ENCODE measurements at regions not wholly inside any gene's neighbourhood (a gene's known extent, or its start where the extent isn't known, plus 50 kb on each side); places are given as distances from the start of the nearest gene placed in this dataset.

DNA sequence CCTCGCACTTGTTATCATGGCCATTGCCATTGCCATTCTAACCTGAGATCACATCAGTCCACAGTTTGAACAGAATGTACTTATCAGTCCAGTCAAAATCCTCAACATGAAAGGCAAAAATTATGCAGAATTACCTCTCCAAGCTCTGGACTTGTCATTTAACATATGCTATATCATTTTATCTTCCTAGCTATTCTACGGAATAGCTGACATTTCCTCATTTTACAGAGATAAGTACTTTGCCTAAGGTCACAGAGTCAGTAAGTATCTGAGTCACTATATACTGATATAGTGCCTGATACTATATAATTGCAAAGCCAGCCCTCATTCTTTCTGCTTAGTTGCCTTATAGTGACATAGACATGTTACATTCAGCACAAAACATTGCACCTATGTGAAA is 456.9 kb upstream of the GHITM start:
- H3K9me3 ChIP-seq, result no peaks in the 10 kb centered on the region
- H3K4me1 ChIP-seq, result peaks cover 12% of the 10 kb centered on the region
- no peaks in the 10 kb centered on the region for H3K27me3 ChIP-seq
- H3K36me3 ChIP-seq, result no peaks in the 10 kb centered on the region
- no peak for DNase-seq
- TF ChIP-seq CTCF (IDR thresholded peaks at IDR 0.05; ENCODE audit: low read depth, low read length), result no peak
- H3K4me3 ChIP-seq (ENCODE audit: low read depth, low read length), result no peak overlapping the region

GRCh38 chr10:83685458-83685857 is 453.9 kb upstream of the GHITM start:
- no peak for DNase-seq
- H3K27me3 ChIP-seq, result no peaks in the 10 kb centered on the region
- no peak for TF ChIP-seq CTCF (IDR thresholded peaks at IDR 0.05; ENCODE audit: low read depth, low read length)
- H3K9me3 ChIP-seq, result no peaks in the 10 kb centered on the region
- H3K4me1 ChIP-seq, result peaks cover 4% of the 10 kb centered on the region
- no peak overlapping the region for H3K4me3 ChIP-seq (ENCODE audit: low read depth, low read length)
- no peaks in the 10 kb centered on the region for H3K36me3 ChIP-seq

GRCh38 chr10:83691791-83692596 is 447.3 kb upstream of the GHITM start:
- no peak for DNase-seq
- Histone ChIP-seq H3K4me3 (ENCODE audit: low read depth, low read length) (no peak overlapping the region), H3K9me3 (no peaks in the 10 kb centered on the region), H3K27me3 (no peaks in the 10 kb centered on the region), H3K4me1 (no peaks in the 10 kb centered on the region), H3K36me3 (no peaks in the 10 kb centered on the region)
- TF ChIP-seq CTCF (IDR thresholded peaks at IDR 0.05; ENCODE audit: low read depth, low read length), result no peak

DNA sequence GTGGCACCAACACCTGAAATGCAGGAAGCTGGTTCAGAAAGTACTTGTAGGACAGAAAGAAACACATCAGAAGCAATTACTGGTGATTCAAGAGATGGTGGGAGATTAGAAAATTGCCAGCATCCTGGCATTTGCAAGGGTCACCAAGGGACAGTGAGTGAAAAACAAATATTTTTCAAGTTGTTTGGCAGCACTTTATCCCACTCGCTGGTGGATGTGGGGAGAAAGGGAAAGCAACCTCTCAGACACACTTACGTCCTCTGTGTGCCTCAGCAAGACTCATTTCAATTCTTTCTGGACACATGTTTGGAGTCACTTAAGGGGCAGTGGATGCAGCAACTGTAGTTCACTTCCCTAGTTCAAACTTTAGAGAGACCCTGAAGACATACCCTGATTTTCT is 440.4 kb upstream of the GHITM start:
- Histone ChIP-seq H3K36me3 (no peaks in the 10 kb centered on the region), H3K4me1 (no peaks in the 10 kb centered on the region), H3K27me3 (no peaks in the 10 kb centered on the region), H3K4me3 (ENCODE audit: low read depth, low read length) (no peak overlapping the region), H3K9me3 (no peaks in the 10 kb centered on the region)
- DNase-seq, result no peak
- no peak for TF ChIP-seq CTCF (IDR thresholded peaks at IDR 0.05; ENCODE audit: low read depth, low read length)

GRCh38 chr10:83701799-83702198 is 437.5 kb upstream of the GHITM start:
- no peaks in the 10 kb centered on the region for H3K36me3 ChIP-seq
- no peaks in the 10 kb centered on the region for H3K9me3 ChIP-seq
- DNase-seq, result no peak
- no peaks in the 10 kb centered on the region for H3K27me3 ChIP-seq
- no peaks in the 10 kb centered on the region for H3K4me1 ChIP-seq
- TF ChIP-seq CTCF (IDR thresholded peaks at IDR 0.05; ENCODE audit: low read depth, low read length), result no peak
- no peak overlapping the region for H3K4me3 ChIP-seq (ENCODE audit: low read depth, low read length)

- no peak for DNase-seq
- Histone ChIP-seq H3K4me1 (no peaks in the 10 kb centered on the region), H3K4me3 (ENCODE audit: low read depth, low read length) (no peak overlapping the region), H3K27me3 (no peaks in the 10 kb centered on the region), H3K36me3 (no peaks in the 10 kb centered on the region), H3K9me3 (no peaks in the 10 kb centered on the region)
- no peak for TF ChIP-seq CTCF (IDR thresholded peaks at IDR 0.05; ENCODE audit: low read depth, low read length)
These were observed 436.6 kb upstream of the GHITM start for GRCh38 chr10:83702731-83703130.

Data from BE2C (cell line).